ENCODE measurements at regions not wholly inside any gene's neighbourhood (a gene's known extent, or its start where the extent isn't known, plus 50 kb on each side); places are given as distances from the start of the nearest gene placed in this dataset.

DNA sequence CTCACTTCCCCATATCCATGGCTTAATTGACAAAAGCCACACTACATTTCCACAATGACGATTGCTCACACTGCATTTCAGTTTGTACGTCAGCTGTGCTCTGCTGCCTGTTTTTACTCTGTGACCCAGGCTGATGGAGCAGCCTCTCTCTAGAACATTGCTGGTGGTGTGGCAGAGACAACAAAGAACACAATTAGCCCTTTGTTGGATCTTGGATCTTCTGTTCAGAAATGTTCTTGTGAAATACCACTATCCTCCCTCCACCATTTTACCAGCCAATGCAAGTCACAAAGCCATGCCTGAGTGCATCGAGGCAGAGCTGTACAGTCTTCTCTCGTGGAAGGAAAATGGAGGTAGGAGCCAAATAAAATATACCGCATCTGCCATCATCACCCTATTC is 56.9 kb upstream of the TBC1D5 start:
- TF ChIP-seq, protein P1, sequence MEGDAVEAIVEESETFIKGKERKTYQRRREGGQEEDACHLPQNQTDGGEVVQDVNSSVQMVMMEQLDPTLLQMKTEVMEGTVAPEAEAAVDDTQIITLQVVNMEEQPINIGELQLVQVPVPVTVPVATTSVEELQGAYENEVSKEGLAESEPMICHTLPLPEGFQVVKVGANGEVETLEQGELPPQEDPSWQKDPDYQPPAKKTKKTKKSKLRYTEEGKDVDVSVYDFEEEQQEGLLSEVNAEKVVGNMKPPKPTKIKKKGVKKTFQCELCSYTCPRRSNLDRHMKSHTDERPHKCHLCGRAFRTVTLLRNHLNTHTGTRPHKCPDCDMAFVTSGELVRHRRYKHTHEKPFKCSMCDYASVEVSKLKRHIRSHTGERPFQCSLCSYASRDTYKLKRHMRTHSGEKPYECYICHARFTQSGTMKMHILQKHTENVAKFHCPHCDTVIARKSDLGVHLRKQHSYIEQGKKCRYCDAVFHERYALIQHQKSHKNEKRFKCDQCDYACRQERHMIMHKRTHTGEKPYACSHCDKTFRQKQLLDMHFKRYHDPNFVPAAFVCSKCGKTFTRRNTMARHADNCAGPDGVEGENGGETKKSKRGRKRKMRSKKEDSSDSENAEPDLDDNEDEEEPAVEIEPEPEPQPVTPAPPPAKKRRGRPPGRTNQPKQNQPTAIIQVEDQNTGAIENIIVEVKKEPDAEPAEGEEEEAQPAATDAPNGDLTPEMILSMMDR (conservative IDR thresholded peaks at IDR 0.05; ENCODE audit: low read length): no peak
- TF ChIP-seq EZH2phosphoT487 (IDR thresholded peaks at IDR 0.05; ENCODE audit: borderline replicate concordance, low read depth, low read length): no peak
